M059J (cell line): ENCODE measurements at regions not wholly inside any gene's neighbourhood (a gene's known extent, or its start where the extent isn't known, plus 50 kb on each side); places are given as distances from the start of the nearest gene placed in this dataset.
"Not testable (repeated sequence)": the region's sequence is repeated elsewhere in the genome, so short reads cannot be mapped to it uniquely, and the experiment has no call there.

Experiments used
- DNase-seq: peaks from one replicate; pipeline ENCODE4 v3.0.0-alpha.2; 2012; ENCODE audit warnings: low read depth

DNA sequence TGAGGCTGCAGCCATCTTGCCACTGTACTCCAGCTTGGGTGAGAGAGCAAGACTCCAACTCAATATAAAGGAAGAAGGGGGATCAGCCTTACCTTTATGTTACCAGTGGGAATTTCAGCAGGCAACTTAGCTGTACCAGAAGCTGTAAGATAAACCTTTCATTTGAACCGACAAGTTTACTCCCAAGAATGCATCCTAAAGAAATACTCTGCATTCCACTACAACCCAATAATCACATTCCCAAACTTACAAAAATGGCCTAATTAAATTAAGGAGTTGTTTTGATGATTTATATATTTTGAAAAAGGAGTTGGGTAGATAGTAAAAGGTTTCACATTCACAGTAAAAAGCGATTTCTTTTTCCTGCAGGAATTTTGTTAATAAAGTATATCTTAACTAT lies 241.4 kb downstream of the TTC8 start:
- DNase-seq = no peak

- no peak for DNase-seq
Observed at GRCh38 chr14:89067293-89067972, 243.0 kb downstream of the TTC8 start.

GRCh38 chr14:89078021-89078795 lies 253.8 kb downstream of the TTC8 start:
- DNase-seq = no peak

DNA sequence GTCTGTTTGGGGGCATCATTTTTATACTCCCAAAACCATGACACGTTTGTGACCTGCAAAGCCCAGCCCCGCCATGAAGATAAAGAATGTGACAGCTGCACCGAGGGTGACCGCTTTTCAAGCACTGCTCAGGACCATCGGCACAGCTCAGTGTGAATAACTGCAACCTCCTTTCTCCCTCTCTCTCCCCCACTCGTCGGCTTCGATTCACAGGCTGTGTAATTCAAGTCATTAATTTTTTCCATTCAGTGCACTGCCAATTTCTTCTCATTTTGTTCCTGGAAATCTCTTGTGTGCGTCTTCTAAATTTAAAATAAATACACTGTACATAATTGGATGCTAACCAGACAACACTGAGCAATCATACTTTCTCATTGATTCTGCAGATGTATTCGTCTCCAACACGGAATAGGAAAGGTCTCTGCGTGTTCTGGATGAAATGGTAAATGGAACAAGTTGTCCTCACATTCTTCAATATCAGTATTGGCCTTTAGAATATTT lies 260.8 kb downstream of the TTC8 start:
- no peak for DNase-seq

GRCh38 chr14:89085737-89086382 lies 261.4 kb downstream of the TTC8 start:
- no peak for DNase-seq

DNA sequence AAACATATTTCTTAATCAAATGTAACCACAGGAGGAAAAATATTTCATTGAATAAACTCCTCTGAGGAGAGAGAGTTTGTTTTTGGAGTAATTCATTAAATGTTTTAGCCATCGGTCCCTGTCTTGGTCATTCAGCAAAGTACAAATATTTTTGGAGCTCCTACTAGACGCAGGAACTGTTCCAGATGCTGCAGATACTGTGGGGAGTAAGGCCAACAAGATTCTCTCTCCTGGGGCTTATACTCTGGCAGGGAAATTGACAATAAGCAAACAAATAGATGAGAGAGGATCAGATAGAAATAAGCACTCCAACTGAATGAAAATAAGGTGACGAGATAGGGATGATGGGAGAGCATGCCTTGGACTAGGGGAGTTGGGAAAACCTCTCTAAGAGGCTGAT lies 264.1 kb downstream of the TTC8 start:
- no peak for DNase-seq

DNA sequence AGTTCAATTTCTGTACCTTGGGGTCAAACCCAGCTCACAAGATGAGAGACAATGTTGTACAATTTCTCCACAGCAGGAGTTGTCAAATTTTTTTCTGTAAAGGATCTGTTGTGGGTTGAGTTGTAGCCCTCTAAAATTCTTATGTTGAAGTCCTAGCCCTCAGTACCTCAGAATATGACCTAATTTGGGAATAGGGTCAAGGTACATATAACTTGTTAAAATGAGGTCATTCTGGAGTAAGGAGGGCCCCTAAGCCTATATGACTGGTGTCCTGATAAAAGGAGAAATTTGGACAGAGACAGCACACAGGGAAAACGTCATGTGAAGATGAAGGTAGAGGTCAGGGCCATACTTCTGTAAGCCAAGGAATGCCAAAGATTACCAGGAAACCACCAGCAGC lies 264.9 kb downstream of the TTC8 start:
- DNase-seq = no peak

- DNase-seq = no peak
Observed at GRCh38 chr14:89091781-89092180, 267.3 kb downstream of the TTC8 start.

DNA sequence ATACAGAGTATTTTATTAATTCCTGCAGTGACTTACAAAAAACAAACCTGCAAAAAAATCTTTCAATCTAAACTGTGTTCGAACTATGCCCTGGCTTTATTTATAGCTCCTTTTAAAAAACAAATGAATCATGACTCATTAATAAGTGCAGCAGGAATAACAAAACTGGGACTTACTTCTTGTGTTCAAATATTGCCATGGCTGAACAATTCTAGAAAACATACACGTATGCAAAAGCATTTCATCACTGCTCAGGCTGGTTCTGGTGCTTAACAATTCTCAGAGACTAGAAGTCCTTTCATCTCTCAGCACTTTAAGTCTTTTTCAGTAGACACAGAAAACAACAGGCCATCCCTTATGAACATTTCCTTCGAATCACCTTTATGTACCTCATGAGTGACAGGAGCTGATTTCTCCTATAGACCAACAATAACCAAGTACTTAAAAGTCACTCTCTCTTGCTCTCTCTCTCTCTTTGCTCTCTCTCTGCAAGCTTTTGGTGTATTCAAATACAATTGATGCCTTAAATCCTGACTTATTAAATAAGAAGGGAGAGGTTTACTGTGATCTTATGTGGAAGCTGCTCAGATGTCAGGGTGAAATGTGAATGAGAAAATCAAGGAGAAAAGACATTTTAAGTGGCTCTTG lies 268.8 kb downstream of the TTC8 start:
- DNase-seq = peak; percentile 1

DNA sequence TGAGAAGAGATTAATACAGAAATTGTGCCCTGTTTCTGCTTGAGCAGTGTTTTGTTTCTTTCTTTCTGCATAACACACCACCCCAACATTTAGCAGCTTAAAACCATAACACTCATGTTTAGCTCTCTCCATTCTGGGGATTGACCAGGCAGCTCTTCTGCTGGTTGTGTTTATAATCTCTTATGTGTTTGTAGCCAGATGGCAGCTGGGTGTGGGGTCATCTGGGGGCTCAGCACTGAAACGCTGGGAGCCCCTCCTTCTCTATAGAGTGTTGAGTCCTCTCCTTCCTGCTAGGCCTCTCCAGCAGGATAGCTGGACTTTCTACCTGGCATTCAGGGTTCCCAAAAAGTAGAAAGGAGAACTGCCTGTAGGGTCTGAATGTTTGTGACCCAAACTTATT lies 270.6 kb downstream of the TTC8 start:
- no peak for DNase-seq

GRCh38 chr14:89096946-89097345 lies 272.5 kb downstream of the TTC8 start:
- DNase-seq = no peak

- no peak for DNase-seq
Observed at GRCh38 chr14:89098254-89098653, 273.8 kb downstream of the TTC8 start.

DNA sequence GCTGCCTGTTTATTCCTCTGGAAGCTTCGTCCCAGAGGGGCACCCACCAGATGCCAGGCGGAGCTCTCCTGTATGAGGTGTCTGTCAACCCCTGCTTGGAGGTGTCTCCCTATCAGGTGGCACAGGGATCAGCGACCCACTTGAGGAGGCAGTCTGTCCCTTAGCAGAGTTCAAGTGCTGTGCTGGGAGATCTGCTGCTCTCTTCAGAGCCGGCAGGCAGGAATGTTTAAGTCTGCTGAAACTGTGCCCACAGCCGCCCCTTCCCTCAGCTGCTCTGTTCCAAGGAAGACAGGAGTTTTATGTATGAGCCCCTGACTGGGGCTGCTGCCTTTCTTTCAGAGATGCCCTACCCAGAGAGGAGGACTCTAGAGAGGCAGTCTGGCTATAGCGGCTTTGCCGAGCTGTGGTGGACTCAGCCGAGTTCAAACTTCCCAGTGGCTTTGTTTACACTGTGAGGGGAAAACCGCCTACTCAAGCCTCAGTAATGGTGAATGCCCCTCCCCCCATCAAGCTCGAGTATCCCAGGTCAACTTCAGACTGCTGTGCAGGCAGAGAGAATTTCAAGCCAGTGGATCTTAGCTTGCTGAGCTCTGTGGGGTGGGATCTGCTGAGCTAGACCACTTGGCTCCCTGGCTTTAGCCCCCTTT lies 279.8 kb downstream of the TTC8 start:
- DNase-seq = not testable (repeated sequence)

DNA sequence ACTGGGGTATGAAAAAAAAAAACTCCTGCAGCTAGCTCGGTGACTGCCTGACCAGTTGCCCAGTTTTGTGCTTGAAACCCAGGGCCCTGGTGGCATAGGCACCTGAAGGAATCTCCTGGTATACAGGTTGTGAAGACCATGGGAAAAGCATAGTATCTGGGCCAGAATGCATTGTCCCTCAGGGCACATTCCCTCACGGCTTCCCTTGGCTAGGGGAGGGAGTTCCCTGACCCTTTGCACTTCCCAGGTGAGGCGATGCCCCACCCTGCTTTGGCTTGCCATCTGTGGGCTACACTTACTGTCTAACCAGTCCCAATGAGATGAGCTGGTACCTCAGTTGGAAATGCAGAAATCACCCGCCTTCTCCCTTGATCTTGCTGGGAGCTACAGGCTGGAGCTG lies 280.4 kb downstream of the TTC8 start:
- not testable (repeated sequence) for DNase-seq
